ENCODE measurements at regions not wholly inside any gene's neighbourhood (a gene's known extent, or its start where the extent isn't known, plus 50 kb on each side); places are given as distances from the start of the nearest gene placed in this dataset.

GRCh38 chr9:31908891-31909480 is 475.5 kb upstream of the ACO1 start:
- TF ChIP-seq CTCF (conservative IDR thresholded peaks at IDR 0.05) (no peak), ZFX (IDR thresholded peaks at IDR 0.05) (no peak)

Data from C4-2B (cell line).